LNCAP (cell line): ENCODE measurements at regions not wholly inside any gene's neighbourhood (a gene's known extent, or its start where the extent isn't known, plus 50 kb on each side); places are given as distances from the start of the nearest gene placed in this dataset.

Source experiments
- CTCF ChIP-seq: fragments of 450-650 bp; IDR thresholded peaks from 2 replicates; pipeline ENCODE4 v1.5.1; 2017; ENCODE audit warnings: mild to moderate bottlenecking

- TF ChIP-seq CTCF = no peak
These were observed 188.3 kb upstream of the KCNG1 start for GRCh38 chr20:51211191-51211590.

- TF ChIP-seq CTCF = no peak
These were observed 187.2 kb upstream of the KCNG1 start for GRCh38 chr20:51210084-51210483.

GRCh38 chr20:51208162-51208561 is 185.3 kb upstream of the KCNG1 start:
- TF ChIP-seq CTCF = no peak

GRCh38 chr20:51206032-51206662 is 183.2 kb upstream of the KCNG1 start:
- no peak for TF ChIP-seq CTCF

GRCh38 chr20:51204794-51205193 is 181.9 kb upstream of the KCNG1 start:
- no peak for TF ChIP-seq CTCF

- TF ChIP-seq CTCF = no peak
These were observed 181.3 kb upstream of the KCNG1 start for GRCh38 chr20:51204051-51204715.

- no peak for TF ChIP-seq CTCF
These were observed 179.4 kb upstream of the KCNG1 start for GRCh38 chr20:51202304-51202703.
